ENCODE measurements at regions not wholly inside any gene's neighbourhood (a gene's known extent, or its start where the extent isn't known, plus 50 kb on each side); places are given as distances from the start of the nearest gene placed in this dataset.
"Not testable (repeated sequence)": the region's sequence is repeated elsewhere in the genome, so short reads cannot be mapped to it uniquely, and the experiment has no call there.

DNA sequence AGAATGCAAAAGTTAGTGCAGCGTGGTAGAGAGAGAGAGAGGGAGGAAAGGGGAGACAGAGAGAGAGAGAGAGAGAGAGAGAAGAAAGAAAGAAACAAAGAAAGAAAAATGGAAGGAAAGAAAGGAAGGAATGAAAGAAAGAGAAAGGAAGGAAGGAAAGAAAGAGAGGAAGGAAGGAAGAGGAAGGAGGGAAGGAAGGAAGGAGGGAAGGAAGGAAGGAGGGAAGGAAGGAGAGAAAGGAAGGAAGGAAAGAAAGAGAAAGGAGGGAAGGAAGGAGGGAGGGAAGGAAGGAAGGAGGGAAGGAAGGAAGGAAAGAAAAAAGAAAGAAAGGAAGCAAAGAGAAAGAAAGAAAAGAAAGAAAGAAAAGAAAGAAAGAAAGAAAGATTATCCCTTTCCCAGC lies 209.8 kb upstream of the MYO3A start:
- no peak for DNase-seq

DNA sequence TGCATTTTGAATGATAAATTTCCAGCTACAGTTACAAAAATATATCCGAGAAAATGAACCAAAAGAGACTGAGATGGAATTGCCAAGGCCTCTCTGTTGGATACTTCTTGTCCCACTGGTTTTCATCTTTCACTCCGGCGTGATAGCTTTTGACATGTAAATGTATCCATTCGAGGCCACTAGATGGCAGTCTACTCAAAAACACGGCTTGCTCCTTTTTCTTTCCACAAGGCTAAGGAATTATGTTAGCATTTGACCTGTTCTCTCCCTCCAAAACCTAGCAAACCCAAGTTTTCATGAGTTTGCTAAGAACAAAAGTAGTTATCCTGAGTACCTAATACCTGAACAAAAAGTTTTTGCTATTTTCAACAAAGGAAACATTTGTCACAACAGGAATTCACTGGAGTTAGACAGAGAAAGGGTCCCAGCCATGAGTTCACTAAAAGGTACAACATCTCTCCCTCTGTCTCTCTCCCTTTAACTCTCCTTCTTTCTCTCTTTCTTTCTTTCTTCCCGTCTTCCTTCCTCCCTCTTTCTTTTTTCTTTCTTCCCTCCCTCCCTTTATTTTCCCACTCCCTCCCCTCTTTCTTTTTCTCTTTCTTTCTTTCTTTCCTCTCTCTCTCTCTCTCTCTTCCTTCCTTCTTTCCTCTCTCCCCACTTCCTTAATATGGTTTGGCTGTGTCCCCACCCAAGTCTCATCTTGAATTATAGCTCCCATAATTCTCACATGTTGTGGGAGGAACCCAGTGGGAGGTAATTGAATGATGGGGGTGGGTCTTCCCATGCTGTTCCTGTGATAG lies 207.9 kb upstream of the MYO3A start:
- DNase-seq, result peak; percentile 9

GRCh38 chr10:25738776-25739175 lies 195.3 kb upstream of the MYO3A start:
- no peak for DNase-seq

DNA sequence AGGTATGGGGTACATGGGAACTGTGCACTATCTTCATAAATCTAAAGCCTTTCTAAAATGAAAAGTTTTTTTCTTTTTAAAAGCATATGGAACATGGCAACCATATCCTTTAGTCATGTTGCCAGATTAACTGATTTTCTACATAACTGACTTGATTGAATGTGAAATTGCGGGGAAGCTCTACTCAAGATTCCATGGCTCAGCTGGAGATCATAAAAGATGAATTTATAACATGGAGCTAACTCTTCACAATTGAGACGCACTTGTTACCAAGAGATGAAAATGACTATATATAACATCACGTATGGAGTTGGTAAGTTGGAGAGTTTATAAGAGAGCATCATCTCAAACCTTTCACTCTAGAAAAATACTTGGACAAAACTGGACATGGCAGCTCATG lies 190.2 kb upstream of the MYO3A start:
- DNase-seq, result no peak

DNA sequence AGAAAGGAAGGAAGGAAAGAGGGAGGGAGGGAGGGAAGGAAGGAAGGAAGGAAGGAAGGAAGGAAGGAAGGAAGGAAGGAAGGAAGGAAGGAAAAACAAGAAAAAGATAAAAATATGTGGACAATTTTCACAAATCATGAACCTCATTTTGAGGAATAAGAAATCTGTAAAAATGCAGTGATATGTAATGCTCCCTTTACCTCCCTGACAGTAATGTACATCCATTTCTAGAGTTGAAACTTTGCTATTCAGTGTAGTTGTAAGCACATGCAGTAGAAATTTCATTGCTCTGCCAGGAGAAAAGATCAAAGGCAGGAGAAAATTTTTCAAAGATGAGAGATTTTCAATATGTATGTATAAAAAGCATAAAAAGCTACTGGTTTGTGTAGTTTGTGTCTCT lies 189.5 kb upstream of the MYO3A start:
- no peak for DNase-seq

- DNase-seq, result no peak
Measured at GRCh38 chr10:25745976-25746375, 188.1 kb upstream of the MYO3A start.

- DNase-seq, result no peak
Measured at GRCh38 chr10:25747084-25747483, 186.9 kb upstream of the MYO3A start.

DNA sequence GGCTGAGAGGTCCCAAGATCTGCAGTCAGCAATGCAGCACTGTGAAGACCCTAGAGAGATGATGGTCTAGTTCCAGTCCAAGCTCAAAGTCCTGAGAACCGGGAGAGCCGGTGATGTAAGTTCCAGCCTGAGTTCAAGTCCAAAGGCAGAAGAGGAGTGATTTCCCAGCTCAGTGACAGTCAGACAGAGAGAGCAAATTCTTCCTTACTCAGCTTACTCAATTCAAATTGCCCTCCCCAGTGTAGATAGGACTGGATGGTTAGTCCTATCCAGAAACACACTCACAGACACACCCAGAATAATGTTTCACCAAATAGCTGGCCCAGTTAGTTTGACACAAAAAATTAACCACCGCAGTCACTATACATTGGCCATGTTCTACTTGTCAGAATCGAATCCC lies 185.5 kb upstream of the MYO3A start:
- DNase-seq, result no peak

GRCh38 chr10:25753776-25754175 lies 180.3 kb upstream of the MYO3A start:
- DNase-seq, result no peak

DNA sequence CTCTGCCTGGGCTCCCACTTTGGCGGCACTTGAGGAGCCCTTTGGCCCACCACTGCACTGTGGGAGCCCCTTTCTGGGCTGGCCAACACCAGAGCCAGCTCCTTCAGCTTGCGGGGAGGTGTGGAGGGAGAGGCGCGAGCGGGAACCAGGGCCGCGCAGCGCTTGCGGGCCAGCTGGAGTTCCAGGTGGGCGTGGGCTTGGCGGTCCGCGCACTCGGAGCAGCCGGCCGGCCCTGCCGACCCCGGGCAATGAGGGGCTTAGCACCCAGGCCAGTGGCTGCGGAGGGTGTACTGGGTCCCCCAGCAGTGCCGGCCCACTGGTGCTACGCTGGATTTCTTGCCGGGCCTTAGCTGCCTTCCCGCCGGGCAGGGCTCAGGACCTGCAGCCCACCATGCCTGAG lies 178.2 kb upstream of the MYO3A start:
- DNase-seq, result not testable (repeated sequence)

DNA sequence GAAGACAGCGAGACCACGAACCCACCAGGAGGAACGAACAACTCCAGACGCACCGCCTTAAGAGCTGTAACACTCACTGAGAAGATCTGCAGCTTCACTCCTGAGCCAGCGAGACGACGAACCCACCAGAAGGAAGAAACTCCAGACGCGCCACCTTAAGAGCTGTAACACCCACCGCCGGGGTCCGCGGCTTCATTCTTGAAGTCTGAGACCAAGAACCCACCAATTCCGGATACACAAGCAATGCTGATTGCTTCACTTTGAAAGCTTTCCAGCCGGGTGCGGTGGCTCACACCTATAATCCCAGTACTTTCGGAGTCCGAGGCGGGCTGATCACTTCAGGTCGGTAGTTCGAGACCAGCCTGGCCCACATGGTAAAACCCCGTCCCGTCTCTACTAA lies 177.2 kb upstream of the MYO3A start:
- no peak for DNase-seq

DNA sequence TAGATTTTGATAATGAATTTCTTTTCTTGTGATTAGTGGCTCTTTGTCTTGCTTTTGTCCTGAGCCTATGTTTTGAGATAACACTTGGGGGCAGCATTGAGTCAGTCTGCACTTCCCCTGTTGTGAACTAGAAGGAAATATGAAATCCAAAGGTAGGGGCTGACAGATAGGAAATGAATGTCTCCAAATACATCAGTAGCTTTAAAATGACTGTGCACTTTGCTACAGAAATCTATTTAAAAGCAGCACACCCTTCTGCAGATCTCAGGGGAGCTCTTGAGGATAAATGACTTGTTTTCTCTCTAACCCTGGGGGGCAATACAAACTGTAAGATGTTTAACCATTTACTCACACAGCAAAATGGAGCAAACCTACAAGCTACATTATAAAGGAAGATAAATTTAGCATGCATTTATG lies 176.0 kb upstream of the MYO3A start:
- no peak for DNase-seq

GRCh38 chr10:25758511-25758910 lies 175.5 kb upstream of the MYO3A start:
- DNase-seq, result no peak

GRCh38 chr10:25761937-25762336 lies 172.1 kb upstream of the MYO3A start:
- no peak for DNase-seq

DNA sequence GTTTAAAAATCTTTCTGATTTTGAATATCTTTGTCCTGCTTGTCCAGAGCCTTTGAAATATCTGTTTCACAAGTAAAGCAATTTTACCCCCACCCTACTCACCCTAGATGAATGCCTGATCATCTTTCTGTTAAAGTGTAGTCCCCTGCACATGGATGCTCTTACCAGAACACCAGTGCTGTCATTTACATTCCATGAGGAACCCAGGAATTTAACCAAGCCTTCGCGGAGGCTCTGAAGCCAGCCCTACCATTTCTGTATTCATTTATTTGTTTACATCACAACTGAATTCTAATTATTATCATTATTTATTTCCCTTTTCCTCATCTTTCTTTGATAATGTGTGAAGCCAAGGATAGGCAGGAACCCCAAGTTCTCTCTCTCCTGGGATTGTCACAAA lies 167.8 kb upstream of the MYO3A start:
- no peak for DNase-seq

- no peak for DNase-seq
Measured at GRCh38 chr10:25766687-25767221, 167.3 kb upstream of the MYO3A start.

DNA sequence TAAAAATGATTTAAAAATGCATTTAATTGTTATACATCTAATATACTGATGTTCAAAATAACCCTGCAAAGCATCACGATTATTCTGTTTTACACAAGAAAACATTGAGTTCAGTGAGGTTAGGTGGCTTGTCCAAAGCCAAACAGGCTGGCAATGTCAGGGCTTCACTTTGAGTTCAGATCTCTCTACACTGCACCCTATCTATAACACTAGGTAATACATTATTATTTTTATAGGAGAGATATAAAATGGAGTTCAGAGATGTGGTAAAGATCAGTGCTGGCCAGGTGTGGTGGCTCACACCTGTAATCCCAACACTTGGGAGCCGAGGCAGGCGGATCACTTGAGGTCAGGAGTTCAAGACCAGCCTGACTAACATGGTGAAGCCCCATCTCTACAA lies 165.9 kb upstream of the MYO3A start:
- DNase-seq, result no peak

DNA sequence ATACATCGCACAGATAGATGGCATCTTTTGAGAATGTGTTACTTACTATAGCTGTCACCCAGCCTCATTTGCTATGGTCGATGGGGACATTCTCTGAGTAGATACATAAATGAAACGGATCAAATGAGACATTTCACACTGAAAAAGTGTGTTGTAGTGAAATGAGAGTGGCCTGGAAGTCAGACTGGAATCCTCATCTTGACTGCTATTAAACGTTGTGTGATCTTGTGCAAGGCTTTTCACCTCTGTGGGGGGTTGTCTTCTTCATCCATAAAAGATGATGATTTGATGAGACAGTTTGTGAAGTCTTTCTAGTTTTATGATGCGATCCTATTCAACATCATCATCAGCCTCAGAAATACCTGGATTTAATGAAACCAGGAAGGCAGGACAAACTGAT lies 155.4 kb upstream of the MYO3A start:
- DNase-seq, result no peak

- DNase-seq, result no peak
Measured at GRCh38 chr10:25786161-25786560, 147.9 kb upstream of the MYO3A start.

DNA sequence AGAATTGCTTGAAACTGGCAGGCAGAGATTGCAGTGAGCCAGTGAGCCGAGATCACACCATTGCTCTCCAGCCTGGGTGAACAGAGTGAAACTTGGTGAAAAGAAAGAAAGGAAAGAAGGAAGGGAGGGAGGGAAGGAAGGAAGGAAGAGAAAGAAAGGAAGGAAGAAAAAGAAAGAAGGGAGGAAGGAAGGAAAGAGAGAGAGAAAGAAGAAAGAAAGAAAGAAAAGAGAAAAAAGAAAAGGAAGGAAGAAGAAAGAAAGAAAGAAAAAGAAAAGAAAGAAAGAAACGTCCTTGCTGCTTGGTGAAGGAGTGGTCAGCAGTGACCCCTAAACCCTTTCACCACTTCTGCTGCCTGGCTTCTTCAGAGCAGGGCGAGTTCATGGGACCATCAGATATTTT lies 147.1 kb upstream of the MYO3A start:
- no peak for DNase-seq

GRCh38 chr10:25797888-25798429 lies 136.1 kb upstream of the MYO3A start:
- DNase-seq, result no peak

- no peak for DNase-seq
Measured at GRCh38 chr10:25804505-25804904, 129.5 kb upstream of the MYO3A start.

GRCh38 chr10:25805986-25806385 lies 128.0 kb upstream of the MYO3A start:
- DNase-seq, result no peak

- DNase-seq, result no peak
Measured at GRCh38 chr10:25808372-25808771, 125.7 kb upstream of the MYO3A start.

Data from activated T-cell treated with anti-CD3 and anti-CD28 coated beads for 4 hours (primary cell).